CD4-positive, alpha-beta T cell (primary cell): ENCODE measurements at regions not wholly inside any gene's neighbourhood (a gene's known extent, or its start where the extent isn't known, plus 50 kb on each side); places are given as distances from the start of the nearest gene placed in this dataset.

Experiments used
- ATAC-seq: fragments of 200-7000 bp; cut with Tn5 transposase; one replicate; pipeline ENCODE4 v1.10.0; 2022; ENCODE audit warnings: mild to moderate bottlenecking; ENCODE audit not compliant: poor library complexity
- CTCF ChIA-PET: fragments of 350-600 bp; sonication (Branson Sonifier 250); formaldehyde crosslinking; loops from one replicate; lab custom pipeline; 2021; ENCODE audit warnings: antibody characterized with exemption, inconsistent platforms; lab: Charles Lee
- POLR2A ChIA-PET: fragments of 350-600 bp; sonication (Branson Sonifier 250); formaldehyde crosslinking; loops from one replicate; lab custom pipeline; 2021; ENCODE audit warnings: antibody characterized with exemption, inconsistent platforms; lab: Charles Lee
- DNase-seq, 14 experiments: peaks; one replicate each; pipeline ENCODE4 v3.0.0-alpha.2; 2013 to 2020; ENCODE audit warnings: mixed read lengths in 2 of 14
- H3K27ac ChIP-seq, 2 donors: one replicate each; pipeline versions ENCODE4 v1.5.1 to v1.7.0; 2013; ENCODE audit warnings: low read length in 2 of 2, low read depth in 1 of 2, mild to moderate bottlenecking in 1 of 2
- H3K27me3 ChIP-seq, 2 experiments: 1 replicate in 1 of 2; 2 replicates in 1 of 2; pipeline versions ENCODE4 v1.6.1 to v1.7.0; 2013; ENCODE audit warnings: low read length in 2 of 2, control low read depth in 1 of 2, mild to moderate bottlenecking in 1 of 2, moderate library complexity in 1 of 2; ENCODE audit not compliant: insufficient read depth in 2 of 2, control insufficient read depth in 1 of 2
- H3K36me3 ChIP-seq: one replicate; pipeline ENCODE4 v1.6.1; 2013; ENCODE audit warnings: low read length, control low read depth; ENCODE audit not compliant: insufficient read depth
- H3K4me1 ChIP-seq: one replicate; pipeline ENCODE4 v1.6.1; 2013; ENCODE audit warnings: low read length, control low read depth; ENCODE audit not compliant: insufficient read depth
- H3K4me3 ChIP-seq: one replicate; pipeline ENCODE4 v1.5.1; 2013; ENCODE audit warnings: mild to moderate bottlenecking, low read length, moderate library complexity
- H3K9me3 ChIP-seq, 2 experiments: 1 replicate in 1 of 2; 2 replicates in 1 of 2; pipeline versions ENCODE4 v1.6.1 to v1.7.0; 2013; ENCODE audit warnings: low read length in 2 of 2, mild to moderate bottlenecking in 2 of 2, control low read depth in 1 of 2, moderate library complexity in 1 of 2; ENCODE audit not compliant: control insufficient read depth in 1 of 2, insufficient read depth in 1 of 2
- H3K27ac Mint-ChIP-seq: one replicate; pipeline ENCODE4 v1.8.0; 2020; ENCODE audit warnings: mixed read lengths
- H3K27me3 Mint-ChIP-seq: one replicate; pipeline ENCODE4 v1.8.0; 2021; ENCODE audit warnings: mixed read lengths
- H3K36me3 Mint-ChIP-seq: one replicate; pipeline ENCODE4 v1.8.0; 2021; ENCODE audit warnings: low read depth, mixed read lengths
- H3K4me1 Mint-ChIP-seq: one replicate; pipeline ENCODE4 v1.8.0; 2021; ENCODE audit warnings: low read depth, mixed read lengths
- H3K4me3 Mint-ChIP-seq: one replicate; pipeline ENCODE4 v1.8.0; 2020; ENCODE audit warnings: mild to moderate bottlenecking, mixed read lengths
- H3K9me3 Mint-ChIP-seq: one replicate; pipeline ENCODE4 v1.8.0; 2020; ENCODE audit warnings: mixed read lengths
- intact Hi-C, 2 experiments: fragments of 100-400 bp; cut with DNase I in 1 of 2; cut with micrococcal nuclease in 1 of 2; formaldehyde crosslinking; loops; one replicate each; pipeline versions ENCODE4 v1.15.1 to v1.9.0; 2023 to 2025; cut with DNase I, micrococcal nuclease
- TF ChIP-seq, protein P1 (sequence below): fragments of 200-600 bp; IDR thresholded peaks from one replicate; pipeline ENCODE4 v1.8.0; 2022; ENCODE audit warnings: antibody characterized with exemption, mild to moderate bottlenecking

DNA sequence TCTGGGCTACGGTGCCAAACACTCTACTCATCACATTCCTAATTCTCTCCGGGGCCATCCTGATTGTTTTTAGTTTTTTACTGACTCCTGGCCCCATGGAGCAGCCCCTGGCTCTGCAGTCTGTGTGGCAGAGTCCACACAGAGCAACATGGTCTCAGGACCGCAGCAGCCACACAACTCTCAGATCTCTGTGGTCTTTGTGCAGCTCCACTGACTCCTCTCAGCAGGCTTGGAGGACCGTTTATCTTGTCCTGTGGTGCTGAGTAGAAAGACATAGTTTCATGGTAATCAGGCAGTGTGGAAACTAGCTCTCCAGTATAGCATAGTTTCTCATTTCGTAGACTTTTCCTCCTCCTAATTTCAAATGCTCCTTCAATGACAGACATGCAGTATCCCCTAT, 168.4 kb downstream of the EDN1 start:
- DNase-seq (no peak), ATAC-seq (no peak)
- H3K4me1 ChIP-seq = no peaks in the 10 kb centered on the region
- ChIA-PET POLR2A (no interaction called here), CTCF (no interaction called here)
- Mint-ChIP-seq H3K27ac (no peak overlapping the region), H3K36me3 (no peaks in the 10 kb centered on the region), H3K9me3 (peaks cover 10% of the 10 kb centered on the region), H3K4me1 (no peaks in the 10 kb centered on the region), H3K27me3 (peaks cover 16% of the 10 kb centered on the region), H3K4me3 (no peak overlapping the region)
- H3K36me3 ChIP-seq = no peaks in the 10 kb centered on the region
- no peak overlapping the region for H3K27ac ChIP-seq
- intact Hi-C loops = no loop called here
- H3K4me3 ChIP-seq = no peak overlapping the region
- TF ChIP-seq, protein P1, sequence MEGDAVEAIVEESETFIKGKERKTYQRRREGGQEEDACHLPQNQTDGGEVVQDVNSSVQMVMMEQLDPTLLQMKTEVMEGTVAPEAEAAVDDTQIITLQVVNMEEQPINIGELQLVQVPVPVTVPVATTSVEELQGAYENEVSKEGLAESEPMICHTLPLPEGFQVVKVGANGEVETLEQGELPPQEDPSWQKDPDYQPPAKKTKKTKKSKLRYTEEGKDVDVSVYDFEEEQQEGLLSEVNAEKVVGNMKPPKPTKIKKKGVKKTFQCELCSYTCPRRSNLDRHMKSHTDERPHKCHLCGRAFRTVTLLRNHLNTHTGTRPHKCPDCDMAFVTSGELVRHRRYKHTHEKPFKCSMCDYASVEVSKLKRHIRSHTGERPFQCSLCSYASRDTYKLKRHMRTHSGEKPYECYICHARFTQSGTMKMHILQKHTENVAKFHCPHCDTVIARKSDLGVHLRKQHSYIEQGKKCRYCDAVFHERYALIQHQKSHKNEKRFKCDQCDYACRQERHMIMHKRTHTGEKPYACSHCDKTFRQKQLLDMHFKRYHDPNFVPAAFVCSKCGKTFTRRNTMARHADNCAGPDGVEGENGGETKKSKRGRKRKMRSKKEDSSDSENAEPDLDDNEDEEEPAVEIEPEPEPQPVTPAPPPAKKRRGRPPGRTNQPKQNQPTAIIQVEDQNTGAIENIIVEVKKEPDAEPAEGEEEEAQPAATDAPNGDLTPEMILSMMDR = no peak
- no peaks in the 10 kb centered on the region for H3K27me3 ChIP-seq
- H3K9me3 ChIP-seq = peaks cover 0 to 6% of the 10 kb centered on the region in 2 experiments

DNA sequence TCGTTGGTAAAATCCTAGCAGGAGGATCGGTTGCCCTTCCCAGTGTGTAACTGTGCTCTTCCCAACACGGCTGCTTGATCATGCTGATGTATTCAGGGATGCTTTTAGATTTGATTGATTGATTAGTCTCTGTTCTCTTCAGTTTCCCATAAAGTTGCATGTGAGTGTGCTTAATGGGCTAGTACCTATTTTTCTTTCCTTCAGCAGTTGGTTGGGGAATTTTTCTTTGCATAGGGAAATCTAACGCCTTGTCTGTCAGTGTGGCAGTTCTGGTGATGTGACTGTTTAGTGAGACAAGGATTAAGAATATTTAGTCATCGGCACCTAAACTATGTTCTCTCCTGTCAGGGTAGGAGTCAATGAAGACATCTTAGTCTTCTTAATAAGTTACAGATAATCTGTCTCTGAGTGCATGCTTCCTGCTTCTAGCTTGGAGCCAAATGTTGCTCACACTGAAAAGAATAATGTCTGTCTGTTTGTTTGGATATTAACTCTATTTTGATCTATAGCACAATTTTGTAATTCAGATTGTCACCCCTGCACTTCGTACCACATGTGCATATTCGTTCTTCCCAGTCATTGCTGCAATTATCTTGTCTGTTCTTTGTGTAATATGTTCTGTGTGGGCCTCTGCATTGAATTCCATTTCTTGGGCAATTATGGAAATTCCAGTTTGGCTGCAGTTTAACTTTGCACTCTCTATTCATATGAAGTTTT, 169.9 kb downstream of the EDN1 start:
- POLR2A ChIA-PET = no interaction called here
- Histone ChIP-seq H3K27me3 (no peaks in the 10 kb centered on the region), H3K4me3 (no peak overlapping the region), H3K4me1 (no peaks in the 10 kb centered on the region), H3K36me3 (no peaks in the 10 kb centered on the region), H3K27ac (no peak overlapping the region), H3K9me3 (peaks cover 0 to 6% of the 10 kb centered on the region in 2 experiments)
- H3K9me3 Mint-ChIP-seq = peaks cover 2% of the 10 kb centered on the region
- no peak for DNase-seq
- intact Hi-C loops = no loop called here
- H3K27ac Mint-ChIP-seq = no peak overlapping the region
- no peaks in the 10 kb centered on the region for H3K36me3 Mint-ChIP-seq
- TF ChIP-seq, protein P1 = no peak
- ATAC-seq = no peak
- no peak overlapping the region for H3K4me3 Mint-ChIP-seq
- H3K27me3 Mint-ChIP-seq = peaks cover 21% of the 10 kb centered on the region
- CTCF ChIA-PET = no interaction called here
- H3K4me1 Mint-ChIP-seq = no peaks in the 10 kb centered on the region

DNA sequence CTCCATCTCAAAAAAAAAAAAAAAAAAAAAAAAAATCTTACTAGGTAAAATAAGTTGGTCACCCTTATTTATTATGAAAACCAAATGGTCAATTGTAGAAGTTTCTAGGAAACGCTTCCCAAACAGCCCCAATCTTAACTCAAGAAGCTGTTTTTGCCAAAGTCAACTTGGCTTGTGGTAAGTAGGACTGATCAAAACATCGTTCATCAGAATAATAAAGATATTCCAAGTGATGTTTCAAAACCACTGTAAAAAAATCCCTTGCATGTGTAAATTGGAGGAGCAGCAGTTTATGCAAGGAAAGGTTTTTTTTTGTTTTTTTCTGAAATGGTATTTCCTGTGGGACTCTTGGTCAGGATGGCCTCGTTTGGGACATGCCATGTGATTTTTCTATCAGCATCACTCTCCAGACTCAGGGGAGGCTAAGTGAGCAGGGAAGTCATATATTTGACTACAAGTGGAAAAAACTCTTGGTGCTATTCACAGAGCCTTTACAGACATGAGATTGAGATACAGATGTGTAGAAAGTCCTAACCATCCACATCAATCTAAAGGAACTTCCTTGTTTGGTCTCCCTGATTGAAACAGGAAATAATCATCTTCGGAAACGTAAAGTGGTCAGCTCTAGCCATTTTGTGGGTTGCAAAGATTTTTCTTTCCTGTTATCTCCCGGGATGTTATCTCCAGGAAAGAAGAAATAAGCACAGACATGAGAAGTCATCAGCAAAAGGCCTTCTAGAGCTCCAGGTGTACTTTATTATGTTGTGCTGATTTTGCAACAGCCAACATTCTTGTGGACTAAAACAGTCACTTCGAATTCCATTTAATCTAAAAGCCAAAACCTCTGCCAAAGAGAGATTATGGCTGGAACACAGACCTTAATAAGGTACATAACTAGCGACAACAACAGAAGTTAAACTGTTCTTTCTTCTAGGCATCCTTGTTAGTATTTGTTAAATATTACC, 177.8 kb downstream of the EDN1 start:
- H3K9me3 ChIP-seq = no peaks in the 10 kb centered on the region
- no peak overlapping the region for H3K4me3 ChIP-seq
- H3K36me3 ChIP-seq = no peaks in the 10 kb centered on the region
- ChIA-PET POLR2A (no interaction called here), CTCF (no interaction called here)
- intact Hi-C loops = no loop called here
- DNase-seq = no peak
- ATAC-seq = no peak
- Mint-ChIP-seq H3K4me3 (no peak overlapping the region), H3K9me3 (no peaks in the 10 kb centered on the region), H3K27ac (no peak overlapping the region), H3K27me3 (peaks cover 26% of the 10 kb centered on the region), H3K36me3 (no peaks in the 10 kb centered on the region), H3K4me1 (no peaks in the 10 kb centered on the region)
- H3K27ac ChIP-seq = no peak overlapping the region
- no peaks in the 10 kb centered on the region for H3K27me3 ChIP-seq
- TF ChIP-seq, protein P1 = no peak
- H3K4me1 ChIP-seq = no peaks in the 10 kb centered on the region
